ENCODE measurements at regions not wholly inside any gene's neighbourhood (a gene's known extent, or its start where the extent isn't known, plus 50 kb on each side); places are given as distances from the start of the nearest gene placed in this dataset.

DNA sequence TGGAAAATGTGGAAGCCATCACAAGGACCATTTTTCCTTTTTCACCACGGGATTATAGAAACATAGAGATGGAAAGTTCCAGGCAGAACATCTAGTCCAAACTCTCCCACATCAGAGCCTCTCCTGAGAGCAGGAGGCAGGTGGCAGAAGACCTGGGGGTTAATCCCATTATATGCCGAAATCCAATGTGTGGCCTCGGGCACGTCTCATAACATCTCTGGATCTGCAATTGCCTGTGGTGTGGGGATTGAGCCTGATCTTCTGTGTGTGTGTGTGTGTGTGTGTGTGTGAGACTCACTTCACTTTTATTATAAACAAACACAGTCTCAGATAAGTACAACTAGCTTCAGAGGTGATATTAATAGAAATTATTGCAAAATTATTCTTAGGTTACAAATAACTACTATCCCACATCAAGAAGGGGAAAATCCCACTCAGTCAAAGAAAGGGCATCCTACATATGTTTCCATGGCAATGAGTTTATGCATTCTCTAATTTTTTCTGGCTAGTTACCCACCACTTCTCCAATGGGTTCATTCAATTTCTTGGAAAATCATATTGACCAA lies 199.1 kb downstream of the FOXL1 start:
- DNase-seq = no peak

DNA sequence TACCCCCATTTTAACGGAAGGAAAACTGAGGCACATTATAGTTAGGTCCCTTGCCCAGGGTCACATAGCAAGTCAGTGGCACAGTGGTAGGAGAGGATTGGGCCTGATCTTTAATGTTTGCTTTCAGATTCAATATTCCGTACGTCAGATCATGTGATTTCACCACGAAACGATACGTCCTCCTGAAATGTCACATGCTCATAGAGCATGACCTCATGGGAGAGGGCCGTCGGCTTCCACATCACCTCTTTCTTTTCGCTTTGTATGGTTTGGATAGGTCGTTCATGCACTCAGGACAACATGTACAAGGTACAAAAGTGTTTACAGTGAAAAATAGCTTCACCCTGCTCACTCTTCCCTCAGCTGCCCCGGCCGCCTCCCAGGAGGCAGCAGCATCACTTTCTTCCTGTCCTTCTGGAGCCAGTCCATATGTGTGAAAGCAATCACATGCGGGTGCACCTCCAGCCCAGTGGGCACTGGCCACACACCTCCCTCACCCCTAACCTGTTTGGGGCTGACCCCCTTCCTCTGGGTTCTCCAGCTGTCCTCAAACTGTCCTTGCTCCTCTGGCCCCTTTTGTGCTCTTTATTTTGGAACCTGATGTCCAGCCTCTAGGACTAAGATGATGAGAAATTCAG lies 199.9 kb downstream of the FOXL1 start:
- DNase-seq = no peak

DNA sequence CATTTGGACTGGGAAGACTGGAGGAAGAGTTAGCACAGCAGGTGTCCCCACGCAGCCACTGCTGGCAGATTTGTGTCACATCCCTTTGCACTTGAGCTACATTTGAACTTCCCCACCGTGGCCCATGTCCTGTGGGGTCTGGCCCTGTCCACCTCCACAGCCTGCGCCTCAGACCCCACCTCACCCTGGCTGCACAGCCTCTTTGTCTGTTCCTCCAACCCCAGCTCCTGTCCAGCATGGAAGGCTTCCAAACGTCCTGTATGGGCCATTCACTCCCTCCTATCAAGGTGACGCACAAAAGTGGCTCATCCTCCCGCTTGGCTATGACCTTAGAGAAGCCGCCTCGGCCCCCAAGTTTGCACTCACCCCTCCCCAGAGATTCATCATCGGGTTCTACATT lies 200.6 kb downstream of the FOXL1 start:
- no peak for DNase-seq

DNA sequence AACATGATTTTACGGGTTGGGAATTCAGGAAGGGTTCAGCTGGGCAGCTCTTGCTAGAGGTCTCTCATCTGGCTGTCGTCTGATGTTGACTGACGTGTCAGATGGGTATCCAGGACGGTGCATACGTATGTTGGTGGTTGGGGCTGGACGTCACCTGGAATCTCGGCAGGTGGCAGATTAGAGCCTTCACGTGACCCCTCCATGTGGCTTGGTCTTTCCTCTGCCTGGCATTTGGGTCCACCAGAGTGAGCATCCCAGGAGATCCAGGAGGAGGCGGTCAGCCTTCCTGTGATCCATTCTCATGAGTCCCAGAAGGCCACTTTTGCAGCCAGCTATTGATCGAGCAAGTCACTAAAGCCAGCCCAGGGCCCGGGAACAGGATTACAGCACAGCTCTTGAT lies 202.7 kb downstream of the FOXL1 start:
- DNase-seq = no peak

DNA sequence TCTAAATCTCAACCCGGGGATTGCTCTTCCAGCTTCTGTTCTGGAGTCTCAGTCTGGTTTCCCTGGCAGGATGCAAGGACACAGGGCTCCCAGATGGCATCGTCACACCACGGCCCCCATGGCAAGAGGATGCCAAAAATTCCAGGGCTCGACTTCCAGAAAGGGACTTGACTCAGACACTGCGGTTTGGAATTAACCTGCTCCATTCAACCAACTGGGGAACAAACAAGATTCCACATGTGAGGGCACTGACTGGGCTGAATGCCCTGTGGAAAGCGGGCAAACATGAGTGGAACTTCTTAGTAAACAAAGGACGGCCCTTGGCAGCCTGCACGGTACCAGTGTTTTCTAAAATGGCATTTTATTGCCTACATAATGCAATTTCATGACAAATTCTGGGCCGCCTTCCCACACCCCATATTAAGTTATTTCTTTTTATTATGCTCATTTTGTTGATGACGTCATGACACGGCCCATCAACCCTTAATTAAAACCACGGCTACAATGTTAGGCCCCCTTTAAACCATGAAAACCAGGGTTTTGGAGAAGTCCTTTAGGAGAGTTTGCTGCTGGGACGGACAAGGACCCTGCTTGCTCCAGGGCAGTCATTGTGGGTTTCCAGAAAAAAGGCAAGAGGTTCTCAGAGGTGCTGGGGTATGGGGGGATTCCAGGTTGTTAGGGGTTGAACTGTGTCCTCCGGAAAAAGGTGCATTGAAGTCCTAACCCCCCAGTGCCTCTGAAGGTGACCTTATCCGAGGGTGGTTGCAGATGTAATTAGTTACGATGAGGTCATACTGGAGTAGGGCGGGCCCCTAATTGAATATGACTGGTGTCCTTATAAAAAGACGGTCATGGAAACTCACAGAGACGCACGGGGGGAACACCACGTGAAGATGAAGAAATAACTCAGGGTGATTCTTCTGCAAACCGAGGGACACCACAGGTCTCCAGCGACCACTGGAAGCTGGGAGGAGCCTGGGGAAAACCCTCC lies 205.6 kb downstream of the FOXL1 start:
- DNase-seq = no peak

DNA sequence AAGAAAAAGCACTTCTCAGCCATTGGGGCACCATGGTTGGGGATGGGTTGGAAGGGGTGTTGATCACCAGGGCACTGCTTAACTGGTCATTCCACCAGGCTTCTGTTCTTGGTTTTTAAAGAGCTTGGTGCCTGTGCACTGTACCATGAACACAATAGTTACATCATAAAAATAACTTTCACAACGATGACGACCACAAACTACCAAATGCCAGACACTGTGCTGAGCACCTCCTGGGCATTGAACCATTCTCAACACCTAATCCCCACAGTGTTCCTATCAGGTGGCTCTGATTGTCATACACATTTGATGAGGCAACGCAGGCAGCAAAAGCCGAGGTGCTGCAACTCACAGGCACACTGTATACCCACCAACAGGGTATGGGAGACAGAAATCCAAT lies 208.0 kb downstream of the FOXL1 start:
- DNase-seq = no peak

DNA sequence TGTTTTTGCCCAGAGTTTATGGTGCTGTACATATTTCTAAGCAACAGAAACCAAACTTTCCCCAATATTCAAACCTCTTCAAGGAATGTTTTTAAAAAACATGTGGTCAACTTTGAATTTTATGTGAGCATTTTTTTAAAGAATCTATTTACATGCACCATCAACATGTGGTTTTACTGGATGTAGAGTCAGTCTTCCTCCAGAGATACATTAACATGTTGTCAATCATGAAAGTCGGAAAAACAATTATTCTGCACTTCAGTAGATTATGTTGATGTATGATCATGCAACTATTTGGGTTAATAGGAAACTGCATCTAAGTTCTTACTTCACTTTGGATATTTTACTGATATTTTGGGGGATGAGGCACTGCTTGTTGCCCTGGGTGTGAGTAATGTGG lies 208.6 kb downstream of the FOXL1 start:
- DNase-seq = no peak

DNA sequence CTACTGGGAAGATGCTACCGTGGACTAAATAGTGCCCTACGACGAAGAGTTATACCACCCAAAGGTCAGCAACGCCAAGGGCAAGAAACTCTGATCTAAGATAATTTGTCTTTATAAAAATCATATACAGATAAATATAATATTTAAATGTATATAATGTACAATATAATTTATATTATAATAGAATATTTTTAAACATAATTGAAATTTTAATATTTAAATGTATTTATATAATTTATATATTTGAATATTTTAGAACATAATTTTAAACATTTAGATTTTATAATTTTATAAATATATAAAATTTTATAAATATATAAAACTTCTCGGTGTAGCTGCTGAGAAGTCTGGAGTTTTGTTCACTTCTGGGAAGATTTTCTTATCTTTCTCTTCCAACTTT lies 209.2 kb downstream of the FOXL1 start:
- DNase-seq = no peak

DNA sequence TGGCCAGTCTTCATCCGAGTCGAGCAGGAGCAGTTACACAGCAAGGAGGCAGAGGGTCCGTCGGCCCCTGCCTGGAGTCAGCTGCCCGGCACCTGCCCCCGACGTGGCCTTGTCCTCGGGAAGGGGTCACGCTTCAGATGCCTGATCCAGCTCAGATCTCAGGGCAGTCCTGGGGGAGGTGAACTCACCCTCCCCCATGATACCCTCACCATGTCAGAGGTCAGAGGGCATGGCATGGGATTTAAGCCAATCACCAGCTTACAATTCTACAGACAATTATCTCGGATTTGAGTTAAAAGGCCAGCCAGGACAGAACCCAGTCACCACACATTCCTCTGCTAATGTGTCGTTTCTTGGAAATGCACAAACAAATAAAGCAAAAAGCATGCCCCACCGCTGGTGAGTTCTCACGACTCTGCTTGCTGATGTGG lies 211.3 kb downstream of the FOXL1 start:
- no peak for DNase-seq

DNA sequence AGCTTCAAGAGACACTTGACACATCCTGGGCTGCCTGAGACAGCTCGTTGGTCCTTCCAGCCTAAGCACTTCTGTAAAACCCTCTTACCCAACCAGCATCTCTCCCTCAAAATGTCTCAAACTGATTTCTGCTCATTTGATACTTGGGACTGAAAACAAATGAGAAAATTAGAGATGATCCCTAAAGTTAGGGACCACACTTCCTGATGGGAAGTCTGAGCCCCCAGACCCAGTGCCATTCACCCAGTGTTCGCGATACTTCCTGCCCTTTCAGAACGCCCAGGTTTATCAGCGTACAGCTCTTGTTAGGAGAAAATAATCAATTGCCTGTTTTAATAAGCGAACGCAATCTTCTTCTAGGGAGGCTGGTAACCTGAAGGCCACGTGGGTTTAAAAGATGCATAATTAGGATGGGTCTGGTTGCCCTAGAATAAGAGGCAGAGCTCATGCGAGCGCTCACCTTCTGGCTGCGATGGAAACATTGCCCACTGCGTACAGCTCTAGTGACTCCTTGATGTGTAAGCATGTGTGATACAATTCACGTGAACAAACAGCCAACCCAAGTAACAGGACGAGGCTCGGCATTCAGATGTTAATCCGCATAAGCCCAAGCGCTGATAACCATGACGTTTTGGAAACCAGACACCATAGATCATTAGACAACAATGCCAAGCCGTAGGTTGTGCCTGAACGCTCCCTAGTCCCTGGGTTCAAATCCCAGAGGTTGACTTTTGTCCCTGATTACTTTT lies 213.1 kb downstream of the FOXL1 start:
- no peak for DNase-seq

DNA sequence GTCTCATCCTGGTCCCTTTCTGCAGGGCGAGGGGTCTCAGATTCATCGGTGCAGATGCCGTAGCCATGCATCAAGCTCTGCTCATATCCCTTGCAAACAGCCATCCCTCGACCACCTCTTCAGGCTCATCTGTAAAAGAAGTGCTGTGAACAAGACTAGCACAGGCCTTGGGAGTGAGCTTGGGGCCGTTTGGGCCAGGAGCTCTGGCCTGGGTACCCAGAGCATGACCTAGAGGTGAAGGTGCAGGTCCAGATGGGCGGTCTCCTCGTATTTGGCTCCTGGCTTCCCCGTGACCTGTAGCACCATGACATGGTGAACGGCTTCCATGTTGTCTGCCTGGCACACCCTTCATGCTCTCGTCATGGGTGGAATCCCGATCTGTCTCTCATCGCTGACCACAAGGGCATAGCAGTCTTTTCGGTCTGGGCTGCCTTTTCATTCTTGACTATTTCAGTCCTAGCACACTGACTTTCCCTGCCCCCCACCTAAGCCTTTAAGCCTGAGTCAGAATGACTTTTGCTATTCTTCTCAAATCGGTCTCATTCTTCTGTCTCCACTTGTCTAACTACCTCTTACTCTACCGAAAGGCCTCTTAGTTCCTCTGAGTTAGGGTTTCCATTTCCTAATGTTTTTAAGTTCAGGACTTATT lies 216.0 kb downstream of the FOXL1 start:
- DNase-seq = no peak

DNA sequence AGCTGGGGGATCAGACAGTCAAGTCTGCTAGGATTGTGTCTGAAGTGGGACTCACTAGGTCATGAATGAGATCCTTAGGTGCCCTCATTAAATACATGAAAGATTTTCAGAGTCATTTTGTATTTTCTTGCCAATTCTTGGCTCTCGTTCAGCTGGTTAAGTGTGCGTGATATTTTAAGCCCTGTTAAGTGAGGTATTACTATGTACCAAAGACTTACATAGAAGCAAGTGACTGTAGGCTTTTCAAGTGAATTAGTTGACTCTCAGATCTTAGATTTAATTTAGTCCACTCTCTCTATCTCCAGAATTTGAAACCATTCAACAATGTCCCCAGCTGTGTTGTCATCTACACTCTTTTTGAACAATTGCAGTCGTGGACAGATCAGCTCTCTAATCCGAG lies 219.4 kb downstream of the FOXL1 start:
- DNase-seq = no peak

DNA sequence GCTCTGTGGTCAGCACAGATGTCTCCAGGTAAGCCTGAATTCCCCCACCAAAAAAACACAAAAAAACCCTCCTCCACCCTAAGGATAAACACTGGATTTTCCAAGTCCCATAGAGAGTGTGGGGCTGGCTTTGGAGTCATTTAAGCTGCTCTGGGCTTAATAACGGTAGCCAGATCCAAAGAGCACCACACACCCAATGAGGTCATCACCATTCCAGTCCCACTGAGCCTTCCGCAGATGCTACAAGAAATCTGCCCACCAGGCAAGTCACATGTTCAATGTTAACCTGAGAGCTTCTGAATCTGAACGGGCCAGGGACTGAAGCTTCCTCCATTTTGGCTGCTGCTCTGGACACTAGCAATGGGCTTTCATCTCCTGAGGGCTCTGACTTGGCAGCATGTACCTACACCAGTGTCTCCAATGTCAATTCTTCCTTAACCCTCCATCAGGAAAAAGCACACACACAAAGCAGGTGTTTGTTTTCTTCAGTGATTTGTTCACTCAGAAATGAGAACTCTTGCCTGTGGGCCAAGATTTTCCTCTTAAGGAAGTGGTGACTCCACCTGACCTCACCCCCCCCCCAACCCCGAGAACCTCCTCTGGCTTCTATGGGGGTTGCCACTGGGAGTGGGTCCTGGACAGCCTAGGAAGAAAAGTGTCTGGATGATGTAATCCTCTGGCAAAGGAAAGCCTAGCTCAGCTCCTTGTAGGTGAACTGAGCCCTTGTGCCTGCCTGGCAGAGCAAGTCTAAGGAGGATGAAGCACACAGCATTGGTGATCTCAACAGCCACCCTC lies 220.1 kb downstream of the FOXL1 start:
- no peak for DNase-seq

DNA sequence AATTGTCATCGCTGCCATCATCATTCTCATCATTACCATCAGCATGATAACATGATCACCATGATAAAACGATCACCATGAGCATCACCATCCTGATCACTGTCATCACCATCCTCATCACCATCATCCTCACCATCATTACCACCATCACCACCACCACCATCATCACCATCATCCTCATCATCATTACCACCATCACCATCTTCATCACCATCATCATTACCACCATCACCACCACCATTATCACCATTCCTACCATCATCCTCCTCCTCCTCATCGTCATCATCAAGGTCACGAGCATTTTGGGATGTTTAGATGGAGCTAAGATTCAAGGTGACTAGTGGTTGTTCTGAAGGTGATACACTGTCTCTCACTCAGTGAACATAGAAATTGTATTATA lies 221.0 kb downstream of the FOXL1 start:
- no peak for DNase-seq

DNA sequence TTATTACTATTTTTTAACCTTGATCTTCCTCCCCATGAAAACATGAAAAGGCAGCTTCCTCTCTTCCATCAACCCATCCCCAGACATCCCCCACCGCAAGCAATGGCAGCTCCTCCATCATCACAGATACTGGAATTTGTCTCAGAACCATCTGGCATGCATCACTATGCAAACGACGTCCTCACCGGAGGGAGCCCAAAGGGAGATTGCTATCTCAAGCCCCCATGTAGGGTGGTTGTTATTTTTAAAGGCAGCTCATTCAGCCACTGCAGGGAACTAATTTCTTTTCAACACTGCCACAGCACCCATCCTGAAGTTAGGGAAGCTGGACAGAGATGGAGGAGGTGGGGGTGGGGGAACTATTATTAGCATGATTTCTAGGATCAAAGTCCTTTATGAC lies 222.5 kb downstream of the FOXL1 start:
- DNase-seq = no peak

DNA sequence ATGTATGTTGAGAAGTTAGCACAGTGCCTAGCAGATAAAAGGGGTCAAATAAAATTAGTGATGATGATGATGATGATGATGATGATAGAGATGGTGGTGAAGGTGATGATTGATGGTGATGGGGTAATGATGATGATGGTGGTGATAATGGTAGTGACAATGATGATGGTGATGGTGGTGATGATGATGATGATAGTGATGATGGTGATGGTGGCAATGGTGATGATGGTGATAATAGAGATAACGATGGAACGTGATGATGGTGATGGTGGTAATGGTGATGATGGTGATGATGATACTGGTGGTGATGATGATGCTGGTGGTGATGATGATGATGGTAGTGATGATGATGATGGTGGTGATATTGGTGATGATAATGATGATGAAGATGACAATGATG lies 223.7 kb downstream of the FOXL1 start:
- no peak for DNase-seq

DNA sequence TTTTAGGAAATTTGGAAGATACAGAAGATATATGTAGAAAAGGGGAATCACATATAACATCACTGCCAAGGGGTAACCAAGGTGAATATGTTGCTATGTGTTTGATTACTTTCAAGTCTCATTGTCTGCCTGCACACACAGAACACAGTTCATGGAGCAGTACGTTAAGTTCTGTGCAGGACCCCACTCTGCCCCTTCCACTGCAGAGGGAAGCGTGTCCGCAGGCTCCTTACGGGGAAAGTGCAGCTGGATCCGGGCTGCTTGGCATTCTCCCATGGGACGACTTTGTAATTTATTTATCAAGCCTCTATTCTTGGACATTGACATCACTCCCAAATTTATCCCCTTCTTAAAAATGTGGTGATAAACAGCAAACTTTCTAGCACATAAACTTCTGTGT lies 226.8 kb downstream of the FOXL1 start:
- DNase-seq = no peak

DNA sequence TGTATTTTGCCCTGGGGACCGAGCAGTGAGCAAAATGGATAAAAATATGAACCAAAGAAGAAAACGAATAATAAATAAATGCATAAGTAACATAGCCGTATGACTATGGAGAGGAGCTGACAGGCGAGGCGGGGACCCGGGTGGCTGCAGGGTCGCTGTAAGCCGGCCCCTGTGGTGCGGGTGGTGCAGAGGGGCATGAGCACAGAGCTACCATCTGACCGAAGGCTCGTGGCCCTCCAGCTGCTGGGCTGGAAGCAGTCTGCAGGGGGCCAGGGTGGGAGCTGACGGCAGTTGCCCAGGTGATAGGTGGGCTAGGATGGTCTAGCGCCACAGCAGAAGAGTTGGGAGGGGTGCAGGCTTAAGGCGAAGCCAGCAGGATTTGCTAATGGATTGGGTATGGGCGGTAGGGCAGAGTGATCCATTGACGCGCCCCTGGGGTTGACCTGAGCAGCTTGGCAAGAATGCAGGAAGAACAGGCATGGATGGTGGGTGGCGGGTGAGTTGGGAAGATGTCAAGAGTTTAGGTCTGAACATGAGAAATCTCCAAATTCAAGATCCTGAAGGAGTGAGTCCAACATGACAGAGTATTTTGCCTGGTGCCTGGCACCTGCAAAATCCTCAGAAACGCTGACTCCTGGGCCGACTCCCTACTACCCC lies 228.0 kb downstream of the FOXL1 start:
- DNase-seq = no peak

DNA sequence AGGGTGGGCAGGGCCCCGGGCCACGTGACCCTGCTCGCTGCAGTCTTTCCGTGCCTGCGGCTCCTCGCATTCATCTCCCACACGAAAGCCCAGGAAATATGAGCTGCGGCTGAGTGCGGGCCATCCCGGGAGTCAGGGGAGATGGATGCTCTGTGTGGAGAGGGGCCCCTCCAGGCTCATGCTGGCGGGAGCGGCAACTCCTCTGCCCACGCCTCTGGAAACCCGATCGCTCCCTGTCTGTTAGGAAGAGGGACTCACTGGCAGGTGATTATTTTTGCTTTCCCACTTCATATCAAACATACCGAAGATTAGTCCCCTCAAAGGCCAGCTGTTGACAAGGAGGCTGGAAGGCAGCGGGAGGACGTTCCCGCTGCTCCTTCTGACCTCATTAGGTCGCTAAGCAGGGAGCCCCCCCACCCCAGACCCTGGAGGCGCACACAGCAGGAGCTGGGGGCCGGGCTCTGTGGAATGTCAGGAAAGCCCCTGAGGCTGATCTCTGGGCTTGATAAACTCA lies 228.5 kb downstream of the FOXL1 start:
- no peak for DNase-seq

DNA sequence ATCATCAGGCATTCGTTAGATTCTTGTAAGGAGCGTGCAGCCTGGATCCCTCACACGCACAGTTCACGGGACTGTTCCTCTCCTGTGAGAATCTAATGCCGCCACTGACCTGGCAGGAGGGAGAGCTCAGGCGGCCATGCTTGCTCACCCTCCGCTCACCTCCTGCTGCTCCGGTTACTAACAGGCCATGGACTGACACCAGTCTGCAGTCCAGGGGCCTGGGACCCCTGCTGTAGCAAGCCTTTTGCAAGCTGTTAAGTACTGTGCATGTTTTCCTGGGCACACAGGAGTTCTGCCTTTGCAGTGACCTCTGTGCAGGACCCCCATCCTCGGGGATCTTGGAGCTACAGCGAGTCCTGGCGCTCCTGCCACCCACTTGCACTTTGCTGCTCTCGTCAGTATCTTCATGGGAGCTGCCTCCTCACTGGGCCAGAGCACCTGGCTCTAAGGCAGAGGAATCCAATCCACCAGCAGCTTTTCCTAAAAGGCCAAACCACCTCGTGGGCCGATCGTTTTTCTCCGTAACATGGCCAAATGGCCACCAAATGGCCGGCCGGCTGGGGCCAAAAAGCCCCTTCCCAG lies 230.6 kb downstream of the FOXL1 start:
- no peak for DNase-seq

DNA sequence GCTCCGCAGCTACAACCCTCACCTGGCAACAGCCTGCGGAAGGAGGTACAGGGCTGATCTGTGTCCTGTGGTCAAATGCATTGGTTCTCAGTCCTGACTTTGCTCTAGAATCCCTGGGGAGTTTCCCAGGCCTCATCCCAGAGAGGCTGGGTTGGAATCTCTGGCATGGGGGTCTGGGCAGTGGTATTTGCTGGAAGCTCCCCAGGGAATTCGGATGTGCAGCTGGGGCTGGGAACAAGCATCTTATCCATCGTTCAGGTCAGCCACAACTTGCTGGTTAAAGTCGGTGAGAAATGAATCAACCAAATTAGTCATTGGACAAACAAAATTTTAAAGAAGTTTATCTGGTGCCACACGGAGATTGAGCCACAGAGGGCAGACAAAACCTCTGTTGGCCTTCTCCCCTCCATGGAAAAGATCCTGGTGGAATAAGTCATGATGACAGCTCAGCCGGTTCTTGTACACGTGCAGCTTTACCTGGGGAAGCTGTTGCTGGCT lies 231.2 kb downstream of the FOXL1 start:
- DNase-seq = no peak

Measured in hematopoietic multipotent progenitor cell treated with erythropoietin and hydrocortisone succinate and interleukin-3 and kit ligand, for 8 days (in vitro differentiated cells).